ENCODE measurements at regions not wholly inside any gene's neighbourhood (a gene's known extent, or its start where the extent isn't known, plus 50 kb on each side); places are given as distances from the start of the nearest gene placed in this dataset.

- DNase-seq, result no peak
These were observed 491.4 kb downstream of the TUSC7 start for GRCh38 chr3:117200962-117201361.

- no peak for DNase-seq
These were observed 492.6 kb downstream of the TUSC7 start for GRCh38 chr3:117201901-117202774.

- DNase-seq, result no peak
These were observed 507.8 kb downstream of the TUSC7 start for GRCh38 chr3:117217355-117217754.

GRCh38 chr3:117217760-117218316 lies 508.3 kb downstream of the TUSC7 start:
- DNase-seq, result no peak

- DNase-seq, result no peak
These were observed 509.1 kb downstream of the TUSC7 start for GRCh38 chr3:117218641-117219048.

GRCh38 chr3:117219296-117219695 lies 509.7 kb downstream of the TUSC7 start:
- no peak for DNase-seq

GRCh38 chr3:117226932-117227331 lies 517.4 kb downstream of the TUSC7 start:
- no peak for DNase-seq

- DNase-seq, result no peak
These were observed 518.9 kb downstream of the TUSC7 start for GRCh38 chr3:117228466-117228865.

GRCh38 chr3:117230924-117231323 lies 521.3 kb downstream of the TUSC7 start:
- DNase-seq, result no peak

- DNase-seq, result no peak
These were observed 524.8 kb downstream of the TUSC7 start for GRCh38 chr3:117234331-117234730.

GRCh38 chr3:117235304-117235703 lies 525.7 kb downstream of the TUSC7 start:
- no peak for DNase-seq

- no peak for DNase-seq
These were observed 529.2 kb downstream of the TUSC7 start for GRCh38 chr3:117238806-117239205.

- no peak for DNase-seq
These were observed 534.1 kb downstream of the TUSC7 start for GRCh38 chr3:117243657-117244056.

- no peak for DNase-seq
These were observed 537.4 kb downstream of the TUSC7 start for GRCh38 chr3:117246771-117247555.

- DNase-seq, result no peak
These were observed 538.6 kb downstream of the TUSC7 start for GRCh38 chr3:117248153-117248552.

- no peak for DNase-seq
These were observed 542.6 kb downstream of the TUSC7 start for GRCh38 chr3:117252208-117252607.

GRCh38 chr3:117252651-117253050 lies 543.1 kb downstream of the TUSC7 start:
- DNase-seq, result no peak

GRCh38 chr3:117253636-117254035 lies 544.1 kb downstream of the TUSC7 start:
- DNase-seq, result no peak

- no peak for DNase-seq
These were observed 545.4 kb downstream of the TUSC7 start for GRCh38 chr3:117254985-117255384.

GRCh38 chr3:117255736-117256135 lies 546.2 kb downstream of the TUSC7 start:
- no peak for DNase-seq

- no peak for DNase-seq
These were observed 552.4 kb downstream of the TUSC7 start for GRCh38 chr3:117261983-117262421.

- DNase-seq, result no peak
These were observed 553.7 kb downstream of the TUSC7 start for GRCh38 chr3:117263270-117263669.

GRCh38 chr3:117263745-117264144 lies 554.2 kb downstream of the TUSC7 start:
- DNase-seq, result no peak

Data from hindlimb muscle (tissue), 1 donor.